SK-N-SH treated with all-trans-retinoic acid at 6 μM for 48 hours (cell line): ENCODE measurements at regions not wholly inside any gene's neighbourhood (a gene's known extent, or its start where the extent isn't known, plus 50 kb on each side); places are given as distances from the start of the nearest gene placed in this dataset.

Experiments used
- ATAC-seq: fragments of 200-7000 bp; cut with Tn5 transposase; 3 replicates; pipeline ENCODE4 v1.9.1; 2020; ENCODE audit warnings: mild to moderate bottlenecking, moderate library complexity
- ARNTL ChIP-seq: fragments of 450-650 bp; formaldehyde crosslinking; IDR thresholded peaks from 2 replicates; pipeline ENCODE4 v1.5.0; 2020; ENCODE audit warnings: low read depth, mild to moderate bottlenecking, moderate library complexity, borderline replicate concordance
- BACH2 ChIP-seq: fragments of 250-450 bp; sonication (Bioruptor Pico); IDR thresholded peaks from 2 replicates; pipeline ENCODE4 v1.9.0; 2021; ENCODE audit warnings: mild to moderate bottlenecking, borderline replicate concordance
- CREB5 ChIP-seq: fragments of 250-450 bp; sonication (Bioruptor Pico); IDR thresholded peaks from 2 replicates; pipeline ENCODE4 v1.5.1; 2020; ENCODE audit warnings: low read depth, mild to moderate bottlenecking, moderate library complexity
- CSDC2 ChIP-seq: fragments of 250-450 bp; sonication (Bioruptor Pico); IDR thresholded peaks from 2 replicates; pipeline ENCODE4 v1.5.0; 2020; ENCODE audit warnings: mild to moderate bottlenecking, moderate library complexity
- CSRNP3 ChIP-seq: fragments of 250-450 bp; sonication (Bioruptor Pico); IDR thresholded peaks from 2 replicates; pipeline ENCODE4 v1.5.1; 2021; ENCODE audit warnings: mild to moderate bottlenecking, moderate library complexity
- ESRRG ChIP-seq: fragments of 250-450 bp; sonication (Bioruptor Pico); IDR thresholded peaks from 2 replicates; pipeline ENCODE4 v1.6.1; 2021; ENCODE audit warnings: mild to moderate bottlenecking
- GLIS3 ChIP-seq: fragments of 250-450 bp; sonication (Bioruptor Pico); IDR thresholded peaks from 2 replicates; pipeline ENCODE4 v1.5.0; 2020; ENCODE audit warnings: mild to moderate bottlenecking, moderate library complexity
- ISL1 ChIP-seq: fragments of 250-450 bp; sonication (Bioruptor Pico); IDR thresholded peaks from 2 replicates; pipeline ENCODE4 v2.1.2; 2022; ENCODE audit warnings: mild to moderate bottlenecking, moderate library complexity
- OSR1 ChIP-seq: fragments of 250-450 bp; sonication (Bioruptor Pico); IDR thresholded peaks from 2 replicates; pipeline ENCODE4 v1.8.0; 2022; ENCODE audit warnings: moderate library complexity, mild to moderate bottlenecking, inconsistent platforms
- PATZ1 ChIP-seq: fragments of 250-450 bp; sonication (Bioruptor Pico); IDR thresholded peaks from 2 replicates; pipeline ENCODE4 v1.8.0; 2020; ENCODE audit warnings: mild to moderate bottlenecking, moderate library complexity, borderline replicate concordance
- POU6F1 ChIP-seq: fragments of 250-450 bp; sonication (Bioruptor Pico); IDR thresholded peaks from 2 replicates; pipeline ENCODE4 v1.8.0; 2021; ENCODE audit warnings: low read depth, mild to moderate bottlenecking, moderate library complexity, borderline replicate concordance
- PPARA ChIP-seq: fragments of 250-450 bp; sonication (Bioruptor Pico); IDR thresholded peaks from 2 replicates; pipeline ENCODE4 v1.5.0; 2020; ENCODE audit warnings: mild to moderate bottlenecking, borderline replicate concordance
- RARB ChIP-seq: fragments of 250-450 bp; sonication (Bioruptor Pico); IDR thresholded peaks from 2 replicates; pipeline ENCODE4 v1.8.0; 2021; ENCODE audit warnings: mild to moderate bottlenecking, moderate library complexity
- SNAI2 ChIP-seq: fragments of 250-450 bp; sonication (Bioruptor Pico); IDR thresholded peaks from 2 replicates; pipeline ENCODE4 v1.5.0; 2020; ENCODE audit warnings: mild to moderate bottlenecking, moderate library complexity
- TCF4 ChIP-seq: fragments of 250-450 bp; sonication (Bioruptor Pico); IDR thresholded peaks from 2 replicates; pipeline ENCODE4 v1.8.0; 2021; ENCODE audit warnings: mild to moderate bottlenecking, moderate library complexity, borderline replicate concordance
- TOX ChIP-seq: fragments of 250-450 bp; sonication (Bioruptor Pico); IDR thresholded peaks from 2 replicates; pipeline ENCODE4 v1.8.0; 2021; ENCODE audit warnings: mild to moderate bottlenecking, moderate library complexity, borderline replicate concordance
- TSHZ2 ChIP-seq: fragments of 250-450 bp; sonication (Bioruptor Pico); IDR thresholded peaks from 2 replicates; pipeline ENCODE4 v1.5.0; 2020; ENCODE audit warnings: mild to moderate bottlenecking, moderate library complexity
- ZC3H10 ChIP-seq: fragments of 250-450 bp; sonication (Bioruptor Pico); IDR thresholded peaks from 2 replicates; pipeline ENCODE4 v1.5.1; 2021; ENCODE audit warnings: mild to moderate bottlenecking, moderate library complexity
- ZFP3 ChIP-seq: fragments of 250-450 bp; sonication (Bioruptor Pico); IDR thresholded peaks from 2 replicates; pipeline ENCODE4 v1.5.0; 2020; ENCODE audit warnings: mild to moderate bottlenecking, moderate library complexity
- ZNF565 ChIP-seq: fragments of 450-650 bp; formaldehyde crosslinking; conservative IDR thresholded peaks from 2 replicates; pipeline ENCODE4 v1.5.0; 2020; ENCODE audit warnings: low read depth, mild to moderate bottlenecking, moderate library complexity
- ZNF70 ChIP-seq: fragments of 450-650 bp; formaldehyde crosslinking; IDR thresholded peaks from 2 replicates; pipeline ENCODE4 v1.5.0; 2020; ENCODE audit warnings: mild to moderate bottlenecking, moderate library complexity
- ZNF8 ChIP-seq: fragments of 450-650 bp; formaldehyde crosslinking; IDR thresholded peaks from 2 replicates; pipeline ENCODE4 v1.5.0; 2020; ENCODE audit warnings: mild to moderate bottlenecking, moderate library complexity

GRCh38 chr12:88955531-88955930 lies 375.3 kb upstream of the KITLG start:
- no peak for ATAC-seq
- TF ChIP-seq ZFP3 (CRISPR knock-in tag) (no peak), TSHZ2 (CRISPR knock-in tag) (no peak), RARB (CRISPR knock-in tag) (no peak), ZC3H10 (no peak), CREB5 (CRISPR knock-in tag) (no peak), OSR1 (CRISPR knock-in tag) (no peak), BACH2 (CRISPR knock-in tag) (no peak), TOX (CRISPR knock-in tag) (no peak), ZNF8 (CRISPR knock-in tag) (no peak), POU6F1 (no peak), ISL1 (no peak), CSRNP3 (CRISPR knock-in tag) (no peak)

- no peak for ATAC-seq
- no peak for TF ChIP-seq BACH2 (CRISPR knock-in tag)
- TF ChIP-seq TCF4 (CRISPR knock-in tag), result no peak
- TF ChIP-seq POU6F1, result no peak
- TF ChIP-seq CSRNP3 (CRISPR knock-in tag), result no peak
- no peak for TF ChIP-seq CREB5 (CRISPR knock-in tag)
- no peak for TF ChIP-seq PPARA (CRISPR knock-in tag)
- TF ChIP-seq ISL1, result no peak
- no peak for TF ChIP-seq ZNF8 (CRISPR knock-in tag)
- no peak for TF ChIP-seq OSR1 (CRISPR knock-in tag)
- TF ChIP-seq ZNF70, result no peak
- TF ChIP-seq ARNTL (CRISPR knock-in tag), result no peak
- TF ChIP-seq CSDC2 (CRISPR knock-in tag), result no peak
- TF ChIP-seq PATZ1 (CRISPR knock-in tag), result no peak
- no peak for TF ChIP-seq ZFP3 (CRISPR knock-in tag)
- no peak for TF ChIP-seq ZNF565 (CRISPR knock-in tag)
- TF ChIP-seq TOX (CRISPR knock-in tag), result no peak
- no peak for TF ChIP-seq GLIS3
- TF ChIP-seq ESRRG (CRISPR knock-in tag), result no peak
- no peak for TF ChIP-seq ZC3H10
- TF ChIP-seq SNAI2 (CRISPR knock-in tag), result no peak
Measured at GRCh38 chr12:88953029-88953586, 372.8 kb upstream of the KITLG start.
